DMS153 treated with DMSO at 0.1 percent for 48 hours (cell line): ENCODE measurements at regions not wholly inside any gene's neighbourhood (a gene's known extent, or its start where the extent isn't known, plus 50 kb on each side); places are given as distances from the start of the nearest gene placed in this dataset.

Experiments
- DNase-seq: peaks from one replicate; lab custom pipeline; 2025; ENCODE audit not compliant: unreplicated experiment; lab: John Stamatoyannopoulos, UW

DNA sequence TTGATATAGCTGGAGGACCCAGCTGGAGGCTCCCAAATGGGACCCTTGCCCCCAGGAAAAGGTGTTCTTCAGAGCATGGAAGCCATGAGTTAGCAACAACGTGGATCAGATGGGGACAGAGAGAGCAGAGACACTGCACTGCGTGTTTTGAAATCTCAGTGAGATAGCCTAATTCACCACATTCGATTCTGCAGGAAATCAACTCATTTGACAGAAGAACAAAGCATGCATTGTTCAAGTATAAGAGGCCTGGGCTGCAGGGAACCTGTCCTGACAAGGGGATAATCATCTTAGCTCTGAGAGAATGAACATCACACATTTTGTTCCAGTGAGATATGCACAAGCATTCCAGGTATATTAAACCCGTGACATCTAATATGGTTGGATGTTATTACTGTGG is 450.2 kb downstream of the CDH26 start:
- no peak for DNase-seq

DNA sequence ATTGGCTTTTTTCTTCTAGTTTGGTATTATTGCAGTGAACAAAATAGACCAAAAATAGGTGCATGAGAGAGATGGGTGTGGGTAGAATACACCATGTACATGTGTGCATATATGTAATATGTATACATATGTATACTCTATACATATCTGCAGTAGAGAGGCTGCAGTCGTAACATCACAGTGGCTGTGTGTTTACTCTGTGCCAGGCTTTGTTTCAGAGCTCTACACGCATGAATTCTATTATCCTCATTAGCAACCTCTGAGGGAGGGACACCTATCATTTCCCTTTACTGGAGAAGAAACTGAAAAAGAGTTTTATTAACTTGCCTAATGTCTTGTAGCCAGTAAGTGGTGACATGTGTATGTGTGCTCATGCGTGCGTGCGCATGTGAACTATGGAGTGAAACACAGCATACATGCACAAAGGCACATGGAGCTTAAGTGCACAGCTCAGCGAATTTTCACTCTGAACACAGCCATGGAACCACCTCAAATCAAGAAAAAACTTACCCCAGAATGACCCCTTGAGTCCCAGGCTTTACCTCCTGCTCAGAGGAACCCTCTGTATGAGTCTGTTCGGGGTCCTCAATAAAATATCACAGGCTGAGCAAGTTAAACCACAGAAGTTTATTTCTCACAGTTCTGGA is 452.5 kb downstream of the CDH26 start:
- DNase-seq: no peak

DNA sequence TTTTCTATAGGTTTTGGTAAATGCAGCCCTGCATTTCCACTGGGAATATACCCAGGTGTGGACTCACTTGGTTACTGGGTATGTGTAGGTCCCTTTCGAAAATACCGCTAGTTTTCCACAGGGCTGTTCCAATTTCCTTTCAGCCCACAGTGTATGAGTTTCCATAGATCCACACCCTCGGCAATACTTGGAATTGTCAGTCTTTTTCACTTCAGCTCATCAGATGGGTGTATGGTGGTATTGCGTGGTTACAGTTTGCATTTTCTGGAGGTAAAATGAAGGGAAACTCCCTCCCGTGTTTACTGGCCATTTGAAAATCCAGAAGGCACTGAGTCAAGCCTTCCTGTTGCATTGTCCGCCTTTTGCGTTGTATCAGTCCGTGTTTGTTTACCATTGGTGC is 453.6 kb downstream of the CDH26 start:
- DNase-seq: no peak

DNA sequence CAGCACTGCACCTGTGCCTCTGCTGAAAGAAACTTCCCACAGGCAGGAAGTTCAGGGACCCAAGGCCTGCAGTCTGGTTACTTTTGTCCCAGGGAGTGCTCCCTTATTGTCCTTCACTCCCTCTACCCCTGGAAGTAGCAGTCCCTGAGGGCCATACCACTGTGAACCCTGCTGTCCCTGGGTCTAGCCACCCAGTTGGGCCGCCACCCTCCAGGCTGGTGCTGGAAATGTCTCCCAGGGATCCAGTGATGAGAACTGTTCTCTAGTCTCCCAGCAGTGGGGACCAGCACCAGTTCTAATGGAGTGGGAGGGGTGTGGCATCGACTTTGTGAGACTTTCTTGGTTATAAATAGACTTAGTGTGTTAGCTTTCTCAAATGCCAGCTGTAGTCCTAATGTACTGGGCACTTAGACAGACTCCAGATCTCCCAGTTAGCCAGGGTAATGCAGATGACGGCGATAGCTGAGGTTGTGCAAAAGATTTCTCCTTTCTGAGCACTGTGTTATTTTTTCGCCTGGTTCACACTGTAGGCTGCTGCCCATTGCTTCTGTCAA is 462.5 kb downstream of the CDH26 start:
- DNase-seq: no peak

DNA sequence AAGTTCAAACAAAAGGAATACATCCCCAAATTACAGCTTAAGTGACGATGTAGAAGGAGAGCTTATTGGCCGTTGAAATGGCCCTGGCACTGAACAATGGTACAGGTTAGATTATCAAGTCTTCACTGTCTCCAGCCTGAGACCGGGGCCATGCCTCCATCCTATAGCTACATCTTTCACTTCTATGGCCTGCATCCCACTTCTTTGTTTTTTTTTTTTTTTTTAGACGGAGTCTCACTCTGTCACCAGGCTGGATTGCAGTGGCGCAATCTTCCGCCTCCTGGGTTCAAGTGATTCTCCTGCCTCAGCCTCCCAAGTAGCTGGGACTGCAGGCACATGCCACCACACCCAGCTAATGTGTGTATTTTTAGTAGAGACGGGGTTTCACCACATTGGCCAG is 464.6 kb downstream of the CDH26 start:
- DNase-seq: no peak

DNA sequence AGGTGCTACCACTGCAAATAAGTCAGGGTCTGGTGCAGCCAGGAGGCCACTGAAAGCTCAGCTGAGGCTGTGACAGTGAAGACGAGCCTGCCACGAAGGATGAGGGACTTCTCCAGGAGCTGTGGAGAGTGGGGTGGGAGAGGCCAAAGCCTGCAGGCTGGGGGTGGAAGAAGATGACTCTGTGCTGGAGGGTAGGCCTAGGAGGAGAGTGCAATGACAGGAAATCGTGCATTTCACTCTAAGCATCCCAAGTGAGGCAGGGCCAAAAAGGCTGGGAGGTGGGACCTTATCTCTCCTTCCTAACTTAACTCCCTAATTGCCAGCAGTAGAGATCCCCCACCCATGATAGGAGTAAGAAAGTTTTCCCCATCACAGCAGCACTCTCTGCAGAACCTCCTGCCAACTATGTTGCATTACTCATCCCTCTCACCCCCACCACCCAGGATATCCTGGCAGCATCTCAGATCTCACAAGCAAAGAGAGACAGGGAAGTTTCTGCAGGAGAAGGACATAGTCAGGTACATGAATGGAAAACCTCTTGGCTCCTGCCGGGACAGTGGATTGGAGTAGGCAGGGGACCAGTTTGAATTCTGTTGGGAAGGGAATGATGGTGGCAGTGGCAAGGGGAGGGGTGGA is 466.2 kb downstream of the CDH26 start:
- no peak for DNase-seq

DNA sequence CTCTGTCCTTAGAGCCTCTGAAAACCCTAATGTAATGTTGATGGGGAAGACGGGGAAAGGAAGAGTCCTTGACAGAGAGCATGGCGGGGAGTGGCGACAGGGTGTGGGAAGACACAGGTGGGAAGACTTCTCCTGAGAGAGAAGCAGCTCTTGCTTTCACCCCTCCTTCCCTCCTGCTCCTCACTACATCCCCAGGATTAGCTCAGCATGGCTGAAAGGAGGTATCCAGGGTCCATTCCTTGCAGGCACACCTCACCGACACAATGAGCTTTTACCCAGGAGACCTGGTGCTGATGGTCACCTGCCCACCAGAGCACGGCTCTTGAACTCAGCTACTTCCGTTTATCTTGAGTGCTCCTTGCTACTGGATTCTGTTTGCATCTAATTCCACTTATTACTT is 469.3 kb downstream of the CDH26 start:
- DNase-seq: no peak

DNA sequence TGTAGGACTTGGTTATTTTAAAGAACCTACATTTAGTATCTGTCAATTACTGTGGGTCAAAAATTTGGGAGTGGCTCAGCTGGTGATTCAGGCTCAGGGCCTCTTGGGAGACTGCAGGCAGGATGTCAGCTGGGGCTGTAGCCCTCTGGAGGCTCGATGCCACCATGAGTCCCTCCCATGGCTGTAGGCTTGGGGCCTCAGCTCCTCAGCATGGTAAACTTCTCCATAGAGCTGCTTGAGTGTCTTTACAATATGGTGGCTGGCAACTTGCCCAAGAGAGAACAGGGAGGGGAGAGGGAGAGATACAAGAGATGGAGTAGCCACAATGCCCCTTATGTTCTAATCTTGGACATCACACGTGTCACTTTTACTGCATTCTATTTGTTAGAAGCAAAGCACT is 470.4 kb downstream of the CDH26 start:
- DNase-seq: no peak

DNA sequence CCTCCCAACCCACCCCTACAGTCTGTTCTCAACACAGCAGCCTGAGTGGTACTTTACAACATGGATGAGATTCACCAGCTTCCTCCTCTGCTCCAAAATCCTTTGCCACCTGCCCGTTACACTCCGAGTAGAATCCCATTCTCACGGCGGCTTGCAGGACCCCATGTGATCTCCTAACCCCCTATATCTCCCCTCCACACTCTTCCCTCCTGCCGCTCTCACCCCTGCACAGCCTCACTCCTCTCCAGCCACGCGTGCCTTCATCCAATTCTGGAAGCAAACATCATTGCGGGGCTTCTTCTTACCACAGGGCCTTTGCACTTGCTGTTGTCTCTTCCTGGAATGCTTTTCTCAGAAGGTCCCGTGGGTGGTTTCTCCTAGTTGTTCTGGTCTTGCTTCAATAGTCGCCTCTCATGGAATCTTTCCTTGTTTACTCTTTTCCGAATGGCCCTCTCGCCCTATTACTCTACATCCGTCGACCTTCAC is 472.3 kb downstream of the CDH26 start:
- DNase-seq: no peak

DNA sequence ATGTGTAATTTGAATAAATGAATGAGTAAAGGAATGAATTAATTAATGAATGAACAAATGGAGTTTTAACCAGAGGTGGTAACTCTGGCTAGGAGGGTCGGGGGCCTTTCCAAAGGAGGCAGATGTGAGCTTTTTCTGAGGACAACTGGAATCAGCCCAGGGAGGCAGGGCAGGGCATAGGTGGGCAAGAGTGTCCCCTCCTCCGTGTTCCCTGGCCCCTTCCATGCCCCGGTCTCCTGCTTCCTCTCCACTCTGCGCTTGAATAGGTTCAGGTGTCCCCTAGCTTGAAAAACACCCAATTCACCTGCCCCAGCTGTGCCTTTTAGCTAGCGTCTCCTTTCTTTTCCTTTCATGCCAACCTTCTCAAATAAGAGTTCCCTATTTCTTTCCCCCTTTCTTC is 473.1 kb downstream of the CDH26 start:
- no peak for DNase-seq

DNA sequence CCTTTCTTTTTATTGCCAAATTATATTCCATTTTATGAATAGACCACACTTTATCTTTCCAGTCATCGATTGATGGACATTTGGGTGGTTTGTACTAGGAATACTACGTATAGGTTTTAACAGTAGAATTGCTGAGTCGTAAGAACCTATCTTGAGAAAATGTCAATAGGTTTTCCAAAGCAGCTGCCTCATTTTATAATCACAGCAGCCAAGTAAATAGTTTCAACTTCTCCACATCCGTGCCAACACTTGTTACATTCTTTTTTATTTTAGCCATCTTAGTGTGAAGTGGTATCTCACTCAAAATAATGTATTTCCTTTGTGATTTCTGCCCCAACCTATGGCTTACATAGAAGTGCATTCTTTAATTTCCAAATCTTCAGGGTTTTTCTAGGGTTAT is 479.2 kb downstream of the CDH26 start:
- no peak for DNase-seq

DNA sequence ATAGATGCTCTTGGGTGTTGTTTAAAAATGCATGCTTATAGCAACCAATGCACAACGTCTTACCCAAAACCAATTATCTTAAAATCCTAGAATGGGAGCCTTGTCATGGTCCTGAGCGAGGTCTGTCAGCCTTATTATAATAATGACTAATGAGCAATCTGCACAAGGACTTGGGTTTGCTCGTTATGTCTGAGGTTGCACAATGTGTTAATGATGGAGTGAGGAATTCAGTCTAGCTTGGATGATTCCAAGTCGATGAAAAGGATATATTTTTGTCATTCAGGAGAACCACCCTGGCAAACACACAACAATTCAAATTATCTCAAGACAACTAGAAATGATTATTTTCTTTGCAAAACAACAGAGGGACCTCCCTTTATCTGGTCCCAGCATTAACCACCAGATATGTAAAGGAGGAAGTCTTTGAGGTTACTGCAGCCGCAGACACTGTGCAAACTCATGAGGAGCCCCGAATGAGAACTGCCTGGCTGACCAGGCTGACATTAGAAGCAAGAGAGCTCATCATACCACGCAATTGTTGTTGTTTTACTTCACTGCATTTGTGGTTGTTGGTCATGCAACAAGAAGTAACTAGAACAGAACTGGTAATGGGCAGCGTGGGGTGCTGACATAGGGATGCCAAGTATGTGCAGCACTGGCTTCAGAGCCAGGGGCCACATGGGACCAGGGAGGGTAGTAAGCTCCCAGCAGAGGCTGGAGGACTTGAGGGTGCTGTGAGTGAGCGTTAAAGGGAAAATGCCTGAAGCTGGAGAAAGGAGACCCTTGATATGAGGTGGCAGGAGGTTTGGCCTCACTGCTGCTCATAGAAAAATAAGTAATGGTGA is 488.3 kb downstream of the CDH26 start:
- DNase-seq: no peak

DNA sequence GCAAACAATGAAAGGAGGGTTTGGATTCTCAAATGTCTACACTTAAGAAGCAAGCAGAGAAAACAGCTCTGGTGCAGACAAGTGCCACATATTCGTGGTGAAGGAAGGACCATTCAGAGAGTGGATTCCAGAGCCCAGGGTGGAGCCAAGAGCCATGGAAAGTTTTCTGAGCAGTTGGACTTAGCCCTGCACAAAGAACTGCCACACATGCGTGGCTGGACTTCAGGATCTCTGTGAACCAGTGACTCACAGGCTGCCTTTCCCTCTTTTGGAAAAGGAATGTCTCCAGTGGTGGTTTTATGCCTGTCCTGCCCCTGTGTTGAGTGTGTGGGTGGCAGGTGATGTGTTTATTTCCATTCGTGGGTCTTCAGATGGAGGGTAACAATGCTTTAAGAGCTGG is 489.5 kb downstream of the CDH26 start:
- DNase-seq: no peak

DNA sequence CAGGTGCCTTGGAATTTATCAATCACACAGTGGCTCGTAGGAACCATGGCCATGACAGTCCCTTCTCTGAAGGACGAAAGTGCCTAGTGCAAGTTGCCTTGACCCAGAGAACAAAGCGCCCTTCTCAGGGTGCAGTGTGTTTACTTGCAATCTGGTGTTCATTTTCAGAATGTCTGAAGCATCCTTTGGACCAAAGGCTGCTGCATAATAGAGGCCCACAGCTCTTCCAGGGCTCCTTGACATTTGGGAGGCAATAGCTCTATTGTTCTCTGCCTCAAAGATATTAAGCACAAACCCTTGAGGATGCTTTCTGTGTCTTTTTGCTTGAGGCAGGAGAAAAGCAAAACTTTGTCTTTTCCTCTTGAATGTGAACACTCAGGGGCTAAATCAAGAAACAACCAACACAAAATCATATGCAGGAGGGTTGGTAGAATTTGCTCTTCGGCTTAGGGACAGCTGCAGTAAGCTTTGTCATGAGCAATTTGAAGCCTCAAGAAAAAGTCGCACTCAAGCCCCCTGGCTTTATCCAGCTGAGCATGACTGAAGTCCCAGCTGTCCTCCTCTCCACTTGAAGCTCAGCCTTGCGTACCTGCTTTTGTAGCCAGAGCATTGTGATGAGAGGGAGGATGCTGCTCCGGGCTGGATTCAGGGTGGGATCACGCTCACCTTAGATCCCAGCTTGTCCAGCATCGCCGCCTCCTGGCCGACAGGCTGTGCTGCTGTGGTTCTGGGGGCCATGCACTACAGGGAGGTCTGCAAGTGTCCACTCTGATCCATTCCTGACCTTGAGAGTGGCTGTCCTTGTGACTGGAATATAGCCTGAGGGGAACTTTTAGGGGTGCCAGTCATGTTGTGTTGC is 495.4 kb downstream of the CDH26 start:
- no peak for DNase-seq

DNA sequence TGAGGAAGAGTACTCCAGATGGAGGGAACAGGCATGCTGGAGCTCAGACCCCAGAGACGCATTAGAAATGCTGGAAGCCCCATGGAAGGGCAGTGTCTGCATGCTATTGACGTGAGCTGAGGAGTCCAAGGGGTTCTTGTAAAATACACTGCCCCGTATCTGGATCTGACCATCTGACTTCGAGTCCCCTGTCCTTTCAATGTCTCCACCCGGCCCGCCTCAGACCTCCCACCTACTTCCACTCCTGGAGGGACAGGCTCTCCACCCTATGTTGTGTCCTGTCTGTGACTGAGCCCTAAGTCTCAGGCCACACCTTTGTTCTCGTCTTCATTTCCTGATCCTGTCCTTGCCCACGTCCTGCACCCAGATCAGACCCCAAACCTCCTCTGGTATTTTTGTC is 496.3 kb downstream of the CDH26 start:
- DNase-seq: no peak

DNA sequence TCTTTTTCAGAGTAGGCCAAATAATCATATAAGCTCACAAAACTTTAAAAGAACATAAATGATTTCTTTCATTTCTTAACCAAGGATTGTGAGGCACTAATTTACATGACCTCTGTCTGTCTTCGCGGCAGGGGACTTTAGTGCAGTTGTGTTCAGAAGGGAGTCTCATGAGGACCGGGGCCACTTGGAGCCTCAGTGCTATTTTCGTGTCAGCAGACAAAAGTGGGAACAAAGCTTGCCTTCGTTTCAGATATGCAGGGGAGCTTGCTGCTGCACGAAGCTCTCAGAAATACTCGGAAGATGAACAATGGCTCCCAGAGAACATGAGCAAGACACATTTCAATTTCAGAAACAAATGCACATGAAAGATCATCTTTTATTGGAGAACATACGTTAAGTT is 497.0 kb downstream of the CDH26 start:
- DNase-seq: no peak

DNA sequence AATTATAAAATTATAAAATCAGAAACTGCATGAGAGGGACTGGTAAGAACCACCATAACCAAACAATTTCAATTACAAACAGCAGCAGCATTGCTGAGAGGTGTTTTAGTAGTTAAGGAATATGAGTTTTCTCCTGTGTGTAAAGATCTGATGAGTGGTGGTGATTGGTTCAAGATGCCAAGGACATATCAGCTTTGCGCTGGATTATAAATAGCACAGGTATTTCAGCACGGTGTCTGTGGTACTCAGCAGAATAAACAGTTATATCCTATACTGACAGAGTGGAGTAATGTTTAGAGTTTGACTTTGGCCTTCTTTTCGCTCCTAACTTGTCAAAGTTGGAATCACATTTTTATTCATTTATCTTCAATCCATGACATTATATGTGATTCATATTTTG is 501.0 kb downstream of the CDH26 start:
- DNase-seq: no peak

DNA sequence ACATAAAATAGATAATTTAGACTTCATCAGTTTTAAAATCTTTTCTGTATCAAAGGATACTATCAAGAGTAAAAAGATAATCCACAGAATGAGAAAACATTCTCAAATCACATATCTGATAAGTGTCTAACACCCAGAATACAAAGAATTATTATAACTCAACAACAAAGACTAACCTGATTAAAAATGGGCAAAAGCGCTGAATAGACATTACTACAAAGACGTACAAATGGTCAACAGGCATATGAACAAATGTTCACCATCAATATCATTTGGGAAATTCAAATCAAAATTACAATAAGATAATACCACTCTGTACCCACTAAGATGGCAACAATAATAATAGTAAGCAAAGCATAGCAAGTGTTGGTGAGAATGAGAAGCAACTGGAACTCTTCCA is 503.8 kb downstream of the CDH26 start:
- DNase-seq: no peak

DNA sequence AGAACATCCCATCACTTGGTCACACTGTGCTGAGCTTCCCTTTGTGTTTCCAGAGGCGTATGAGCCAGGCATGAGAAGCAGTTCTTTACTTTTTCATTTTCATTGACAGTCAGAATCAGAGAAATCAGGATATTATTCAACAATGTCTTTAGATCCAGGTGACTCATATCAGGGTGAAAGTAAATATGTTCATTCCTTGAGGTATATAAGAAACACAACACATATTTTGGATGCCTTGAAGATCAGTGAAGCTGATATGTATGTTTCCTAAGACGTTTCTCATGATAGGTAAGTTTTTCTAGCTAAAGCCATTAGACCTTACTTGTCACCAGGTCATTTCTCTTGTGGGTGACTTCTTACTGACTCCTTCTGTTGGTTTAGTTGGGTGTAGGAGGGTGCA is 505.6 kb downstream of the CDH26 start:
- DNase-seq: no peak

DNA sequence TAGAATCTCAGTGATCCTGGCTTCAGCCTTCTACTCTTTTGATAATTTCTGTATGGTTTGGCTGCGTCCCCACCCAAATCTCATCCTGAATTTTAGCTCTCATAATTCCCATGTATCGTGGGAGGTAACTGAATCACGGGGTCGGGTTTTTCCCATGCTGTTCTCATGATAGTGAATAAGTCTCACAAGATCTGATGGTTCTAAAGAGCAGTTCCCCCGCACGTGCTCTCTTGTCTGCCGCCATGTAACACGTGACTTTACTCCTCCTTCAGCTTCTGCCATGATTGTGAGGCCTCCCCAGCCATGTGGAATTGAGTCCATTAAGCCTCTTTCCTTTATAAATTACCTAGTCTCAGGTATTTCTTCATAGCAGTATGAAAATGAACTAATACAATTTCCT is 507.2 kb downstream of the CDH26 start:
- no peak for DNase-seq
